Sciatic nerve (tissue), 2 donors: ENCODE measurements at regions not wholly inside any gene's neighbourhood (a gene's known extent, or its start where the extent isn't known, plus 50 kb on each side); places are given as distances from the start of the nearest gene placed in this dataset.
"Not testable (repeated sequence)": the region's sequence is repeated elsewhere in the genome, so short reads cannot be mapped to it uniquely, and the experiment has no call there.

Source experiments
- ATAC-seq: fragments of 200-7000 bp; cut with Tn5 transposase; one replicate; pipeline ENCODE4 v1.9.1; 2020; ENCODE audit warnings: mild to moderate bottlenecking, moderate library complexity
- DNase-seq: peaks from one replicate; pipeline ENCODE4 v3.0.0-alpha.2; 2020; ENCODE audit warnings: low spot score
- intact Hi-C: fragments of 100-400 bp; cut with DNase I; formaldehyde crosslinking; loops from one replicate; pipeline ENCODE4 v1.14.2; 2022
- donor health status: DM: no; HTN: no; CAD: no.
- donor health status: DM: no; HTN: no; CAD: no.

DNA sequence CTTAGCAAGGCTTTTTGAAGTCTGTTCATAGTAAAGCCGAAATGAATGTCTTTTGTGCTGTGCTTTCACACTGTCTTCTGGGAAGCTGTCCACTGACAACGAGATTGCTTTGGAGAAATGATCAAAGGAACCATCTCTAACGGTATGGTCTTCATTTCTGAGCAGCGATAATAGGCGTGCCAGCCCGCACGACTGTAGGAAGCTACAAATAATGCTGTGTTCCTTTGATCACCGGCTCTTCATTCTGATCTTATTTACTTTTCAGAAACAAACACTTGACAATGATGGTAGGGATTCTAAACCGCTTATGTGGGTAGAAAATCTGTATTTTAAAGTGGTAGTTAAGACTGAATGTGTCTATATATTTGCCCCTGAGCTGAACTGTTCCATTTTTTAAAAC lies 306.6 kb upstream of the EXOC2 start:
- DNase-seq = no peak
- intact Hi-C loops = no loop called here
- no peak for ATAC-seq

DNA sequence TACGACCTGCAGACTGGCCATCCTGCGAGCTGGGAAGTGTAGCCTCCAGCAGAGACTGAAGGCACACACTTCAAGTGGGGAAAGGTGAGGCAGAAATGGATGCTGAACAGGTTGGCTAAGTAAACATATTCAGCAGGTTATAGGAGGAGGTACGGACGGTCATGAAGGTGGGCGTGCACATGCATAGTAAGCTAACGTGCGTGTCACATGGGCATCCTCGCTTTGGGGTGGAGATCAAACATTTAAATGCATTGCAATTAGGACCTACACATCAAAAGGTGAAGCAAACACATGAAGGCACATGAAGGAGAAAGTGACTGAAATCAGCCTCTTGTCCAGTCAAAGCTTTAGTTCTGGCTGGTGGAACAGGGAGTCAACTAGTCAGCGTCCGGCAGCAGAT lies 305.6 kb upstream of the EXOC2 start:
- intact Hi-C loops = no loop called here
- ATAC-seq = no peak
- no peak for DNase-seq

DNA sequence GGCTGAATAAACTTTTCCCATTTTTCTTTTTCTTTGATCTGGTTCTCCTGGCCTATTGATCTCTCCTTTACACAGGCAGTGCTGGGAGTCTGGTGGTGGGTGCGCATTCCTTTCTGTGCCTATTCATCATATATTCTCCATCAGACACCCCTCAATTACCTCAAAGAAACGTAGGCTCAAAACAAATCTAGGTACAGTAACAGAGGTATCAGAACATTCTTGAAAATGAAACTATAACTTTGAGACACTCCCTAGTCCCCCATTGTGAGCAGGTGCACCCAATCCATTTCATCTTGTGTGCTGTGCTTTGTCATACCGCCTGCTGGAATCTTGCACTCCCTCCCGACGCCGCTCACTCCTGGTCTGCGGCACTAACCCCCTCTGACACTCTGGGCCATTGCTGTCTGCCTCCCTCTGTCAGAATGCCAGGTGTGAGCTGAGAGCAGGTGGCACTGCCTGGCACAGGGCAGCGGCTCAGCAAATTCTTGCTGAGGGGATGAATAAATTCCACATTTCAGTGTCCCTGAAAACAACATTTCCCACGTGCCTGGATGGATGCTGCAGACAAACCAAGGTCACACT lies 303.4 kb upstream of the EXOC2 start:
- ATAC-seq (no peak), DNase-seq (no peak)
- intact Hi-C loops = no loop called here

DNA sequence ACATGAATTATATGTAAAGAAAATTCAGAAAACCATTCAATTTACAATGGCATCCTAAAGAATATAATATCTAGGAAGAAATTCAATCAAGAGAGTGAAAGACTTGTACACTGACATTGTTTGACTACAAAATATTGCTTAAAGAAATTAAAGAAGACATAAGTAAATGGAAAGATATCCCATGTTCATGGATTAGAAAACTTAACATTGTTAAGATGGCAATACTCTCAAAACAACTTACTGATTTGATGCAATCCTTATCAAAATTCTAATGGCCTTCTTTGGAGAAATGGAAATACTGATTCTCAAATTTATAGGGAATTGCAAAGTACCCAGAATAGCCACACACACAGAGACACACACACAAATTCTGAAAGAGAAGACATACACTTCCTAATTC lies 298.3 kb upstream of the EXOC2 start:
- no peak for DNase-seq
- ATAC-seq = no peak
- intact Hi-C loops = no loop called here

DNA sequence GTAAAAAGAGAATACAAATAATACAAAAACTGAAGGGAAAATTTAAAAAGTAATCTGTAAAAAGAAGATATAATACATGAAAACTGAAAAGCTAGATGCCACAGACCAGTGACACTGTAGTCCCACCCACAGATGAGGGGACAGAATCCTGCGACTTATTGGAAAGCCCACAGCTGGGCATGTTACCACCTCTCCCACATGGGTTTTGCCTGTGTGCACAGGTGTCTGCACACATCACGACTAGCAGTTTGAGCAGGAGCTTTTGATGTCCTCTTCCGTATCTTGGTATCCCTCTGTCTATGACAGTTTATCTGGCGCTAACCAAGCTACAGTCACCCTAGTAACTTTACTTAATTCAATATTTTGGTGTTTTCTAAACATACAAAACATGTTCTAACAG lies 291.1 kb upstream of the EXOC2 start:
- intact Hi-C loops = no loop called here
- ATAC-seq (no peak), DNase-seq (no peak)

DNA sequence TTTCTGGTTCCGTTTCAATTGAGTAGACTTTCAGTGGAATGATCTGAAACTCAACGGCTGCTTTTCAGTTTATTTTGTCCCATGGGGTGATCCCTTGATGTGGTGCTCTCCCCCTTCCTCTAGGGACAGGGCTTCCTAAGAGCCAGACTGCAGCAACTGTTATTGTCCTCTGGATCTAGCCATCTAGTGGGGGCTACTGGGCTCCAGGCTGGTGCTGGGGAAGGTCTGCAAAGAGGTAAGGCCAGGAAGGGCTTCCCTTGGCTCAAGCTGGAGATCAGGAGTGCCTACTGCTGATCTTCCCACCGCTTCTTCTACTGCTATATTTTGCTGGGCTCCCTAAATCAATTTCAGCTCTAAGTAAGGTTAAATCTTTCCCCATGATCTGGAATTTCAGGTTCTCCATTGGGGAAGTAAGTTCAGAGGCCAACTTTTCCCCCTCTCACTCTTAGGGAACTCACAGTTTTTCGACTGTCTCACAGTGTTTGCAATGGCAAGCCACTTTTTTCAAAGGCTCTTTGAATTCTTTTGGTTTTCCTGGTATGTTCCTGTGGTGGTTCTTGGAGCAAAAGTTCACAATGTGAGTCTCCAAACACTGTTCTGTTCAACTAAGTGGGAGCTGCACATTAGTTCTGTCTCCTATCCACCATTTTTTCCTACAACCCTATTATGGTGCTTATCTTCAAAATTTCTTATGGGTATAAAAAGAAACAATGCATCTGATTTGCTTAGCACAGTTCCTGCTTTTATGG lies 286.2 kb upstream of the EXOC2 start:
- intact Hi-C loops = no loop called here
- ATAC-seq (no peak), DNase-seq (no peak)

DNA sequence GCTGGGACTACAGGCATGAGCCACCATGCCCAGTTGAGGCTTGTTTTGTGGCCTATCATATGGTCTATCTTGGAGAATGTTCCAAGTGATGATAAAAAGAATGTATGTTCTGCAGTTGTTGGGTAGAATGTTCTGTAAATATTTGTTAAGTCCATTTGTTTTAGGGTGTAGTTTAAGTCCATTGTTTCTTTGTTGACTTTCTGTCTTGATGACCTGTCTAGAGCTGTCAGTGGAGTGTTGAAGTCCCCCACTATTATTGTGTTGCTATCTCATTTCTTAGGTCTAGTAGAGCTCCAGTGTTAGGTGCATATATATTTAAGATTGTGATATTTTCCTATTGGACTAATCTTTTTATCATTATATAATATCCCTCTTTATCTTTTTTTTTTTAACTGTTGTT lies 284.3 kb upstream of the EXOC2 start:
- DNase-seq, ATAC-seq, intact Hi-C loops: not testable (repeated sequence)

DNA sequence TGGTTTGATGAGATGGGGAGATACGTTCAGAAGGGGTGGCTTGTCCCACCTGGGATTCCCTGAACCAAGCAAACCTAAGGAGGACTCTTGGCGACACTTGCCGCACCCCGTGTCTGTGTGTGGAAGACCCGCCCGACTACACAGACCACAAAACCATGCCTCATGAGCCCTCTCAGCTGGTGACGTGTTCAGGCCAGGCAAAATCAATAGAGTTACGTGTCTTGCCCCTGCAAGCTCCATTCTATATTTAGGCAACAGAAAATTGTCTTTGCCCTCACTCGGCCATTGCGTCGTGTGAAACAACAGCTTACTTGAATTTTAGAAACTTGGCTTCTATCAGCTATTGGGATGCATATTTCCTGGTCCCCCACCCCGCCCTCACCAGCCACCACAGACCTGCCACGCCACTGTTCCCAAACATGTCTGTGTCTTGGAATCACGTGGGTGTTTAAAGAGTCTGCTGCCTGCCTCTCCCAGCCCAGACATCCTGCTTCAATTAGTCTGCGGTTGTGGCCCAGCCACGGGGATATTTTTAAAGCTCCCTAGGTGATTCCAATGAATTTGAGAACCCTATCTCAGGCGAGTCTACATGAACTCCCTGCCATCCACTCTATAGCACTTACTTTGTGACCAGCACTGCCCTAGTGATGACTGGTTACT lies 279.2 kb upstream of the EXOC2 start:
- DNase-seq (no peak), ATAC-seq (no peak)
- intact Hi-C loops = no loop called here

DNA sequence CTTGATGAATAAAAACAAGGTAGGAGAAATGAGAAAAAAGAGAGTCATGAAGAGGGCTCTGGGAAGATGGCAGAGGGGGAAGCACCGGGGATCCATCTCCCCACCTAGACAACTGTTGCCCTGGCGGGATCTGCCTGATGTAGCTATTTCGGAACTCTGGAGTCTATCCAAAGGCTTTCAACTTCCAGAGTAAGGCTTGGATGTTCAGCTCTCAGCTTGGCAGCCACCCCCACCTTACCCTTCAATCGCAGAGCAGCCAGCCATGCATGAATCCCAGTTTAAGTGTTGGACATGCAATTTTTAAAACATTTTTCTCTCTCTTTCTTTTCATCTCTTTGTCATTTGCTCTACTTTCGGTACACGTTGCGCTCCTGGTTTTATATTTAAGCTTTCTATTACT lies 275.9 kb upstream of the EXOC2 start:
- intact Hi-C loops = no loop called here
- no peak for ATAC-seq

DNA sequence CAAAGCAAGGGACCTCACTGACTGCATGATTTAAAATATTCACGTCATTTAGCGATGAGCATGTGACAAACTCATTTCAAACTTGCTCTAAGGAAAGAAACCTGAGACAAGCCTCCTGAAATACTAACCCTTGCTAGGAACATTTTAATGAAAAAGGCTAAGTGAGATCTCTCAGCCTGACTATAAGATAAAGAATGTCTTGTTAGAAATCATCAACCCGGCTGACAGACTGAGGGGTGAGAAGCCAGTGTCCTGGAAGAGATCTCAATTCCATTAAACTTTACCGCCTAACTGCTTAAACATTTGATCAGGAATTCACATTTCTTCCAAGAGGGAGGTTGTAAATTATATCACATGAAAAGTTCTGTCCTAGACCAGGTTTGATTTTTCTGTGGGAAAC lies 274.8 kb upstream of the EXOC2 start:
- ATAC-seq = no peak
- DNase-seq = no peak
- intact Hi-C loops = no loop called here

More for the DNA sequence above, 275.9 kb upstream of the EXOC2 start:
- no peak for DNase-seq

DNA sequence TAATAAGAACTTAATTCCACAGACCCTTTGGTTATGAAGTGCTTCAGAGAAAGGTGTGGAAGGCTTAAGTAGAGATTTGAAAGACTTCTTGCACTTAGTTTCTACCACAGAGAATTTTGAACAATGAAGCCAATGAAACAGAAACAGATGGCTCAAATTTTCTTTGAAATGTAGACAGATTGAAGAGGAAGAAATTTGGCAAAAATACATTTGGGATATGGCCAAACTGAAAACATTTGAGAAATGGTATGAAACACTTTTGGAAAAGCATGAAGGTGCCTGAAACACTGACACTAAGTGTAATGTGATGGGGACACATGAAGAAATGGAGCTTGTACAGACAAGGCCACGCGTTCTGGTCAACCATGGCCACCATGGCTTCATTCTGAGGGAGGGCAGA lies 272.4 kb upstream of the EXOC2 start:
- intact Hi-C loops = no loop called here
- ATAC-seq (no peak), DNase-seq (no peak)

DNA sequence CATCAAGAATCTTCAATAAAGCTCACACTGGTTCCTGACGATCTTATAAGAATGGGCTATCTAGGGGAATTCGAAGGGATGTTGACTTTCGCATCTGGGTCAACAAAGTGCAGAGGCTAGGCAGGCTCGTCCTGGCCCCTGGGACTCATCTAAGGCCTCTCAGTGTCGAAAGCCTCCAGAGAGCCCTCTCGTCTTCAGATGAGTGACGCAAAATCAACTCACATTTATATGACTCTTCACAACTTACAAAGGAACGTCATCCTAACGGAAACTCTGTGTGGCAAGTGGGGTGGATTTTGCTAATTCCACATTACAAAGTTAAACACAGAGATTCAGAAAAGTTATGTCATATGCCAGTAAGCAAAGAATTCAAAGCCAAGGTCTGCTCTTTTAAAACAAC lies 270.5 kb upstream of the EXOC2 start:
- DNase-seq = no peak
- intact Hi-C loops = no loop called here
- no peak for ATAC-seq

DNA sequence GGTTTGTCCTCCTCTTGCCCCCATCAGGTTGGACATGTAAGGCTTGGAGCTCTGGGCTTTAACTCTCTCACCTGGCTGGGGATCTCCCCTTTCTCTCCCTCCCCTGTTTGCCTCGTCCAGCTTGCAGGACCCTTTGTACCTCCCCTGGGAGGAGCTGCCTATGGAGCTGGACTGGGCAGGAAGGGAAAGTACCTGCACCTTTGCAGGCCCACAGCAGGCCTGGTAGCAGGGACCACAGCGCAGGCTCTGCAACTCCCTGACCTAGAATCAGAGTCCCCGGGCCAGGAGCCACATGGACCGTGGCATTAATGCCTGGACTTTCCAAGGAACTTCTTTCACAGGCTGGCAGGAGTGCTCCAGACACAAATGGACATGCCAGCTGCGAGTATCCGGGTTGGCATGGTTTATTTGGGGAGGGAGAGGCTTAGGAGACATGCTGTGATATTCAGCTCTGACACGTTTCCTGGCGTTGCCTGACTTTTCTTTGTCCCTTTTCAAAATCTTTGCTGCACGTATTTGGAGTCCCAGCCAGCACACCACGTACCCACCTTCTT lies 268.5 kb upstream of the EXOC2 start:
- no peak for ATAC-seq
- intact Hi-C loops = no loop called here
- no peak for DNase-seq

DNA sequence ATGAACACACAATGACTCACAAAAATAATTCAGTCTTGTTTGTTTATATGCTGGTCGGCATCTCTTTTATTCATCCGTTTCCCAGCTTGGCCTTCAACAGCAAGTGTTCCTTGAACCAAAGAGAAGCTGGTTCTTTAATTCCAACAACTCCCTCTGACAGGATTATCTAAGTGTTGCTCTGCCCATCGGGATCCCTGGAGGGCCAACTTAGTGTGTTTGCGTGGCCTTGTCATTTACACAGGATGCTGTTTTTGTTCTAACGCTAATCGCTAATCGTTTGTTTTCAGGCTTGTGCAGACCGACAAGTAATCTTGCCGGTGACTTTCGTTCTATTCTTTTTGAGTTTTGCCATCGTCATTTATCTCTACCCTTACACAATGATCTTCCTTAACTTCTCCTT lies 267.4 kb upstream of the EXOC2 start:
- ATAC-seq (no peak), DNase-seq (no peak)
- intact Hi-C loops = no loop called here

DNA sequence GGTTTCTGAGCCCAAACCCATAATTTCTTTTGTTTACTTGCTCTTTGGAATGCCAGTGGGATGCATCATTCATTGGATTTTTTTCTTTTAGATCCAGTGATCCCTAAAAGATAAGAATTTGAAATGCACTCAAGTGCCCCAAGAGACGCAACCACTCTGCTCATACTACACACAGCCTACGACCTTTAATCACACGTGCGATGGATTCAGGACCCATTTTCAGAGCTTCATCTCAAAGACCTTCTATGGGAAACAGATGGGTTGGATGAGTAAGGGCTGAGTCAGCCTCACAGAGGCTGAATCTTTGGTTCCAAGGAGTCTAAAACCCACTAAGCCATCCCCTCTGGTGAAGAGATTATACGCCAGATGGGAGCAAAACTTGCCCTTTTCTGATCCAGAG lies 265.5 kb upstream of the EXOC2 start:
- DNase-seq (no peak), ATAC-seq (no peak)
- intact Hi-C loops = no loop called here

DNA sequence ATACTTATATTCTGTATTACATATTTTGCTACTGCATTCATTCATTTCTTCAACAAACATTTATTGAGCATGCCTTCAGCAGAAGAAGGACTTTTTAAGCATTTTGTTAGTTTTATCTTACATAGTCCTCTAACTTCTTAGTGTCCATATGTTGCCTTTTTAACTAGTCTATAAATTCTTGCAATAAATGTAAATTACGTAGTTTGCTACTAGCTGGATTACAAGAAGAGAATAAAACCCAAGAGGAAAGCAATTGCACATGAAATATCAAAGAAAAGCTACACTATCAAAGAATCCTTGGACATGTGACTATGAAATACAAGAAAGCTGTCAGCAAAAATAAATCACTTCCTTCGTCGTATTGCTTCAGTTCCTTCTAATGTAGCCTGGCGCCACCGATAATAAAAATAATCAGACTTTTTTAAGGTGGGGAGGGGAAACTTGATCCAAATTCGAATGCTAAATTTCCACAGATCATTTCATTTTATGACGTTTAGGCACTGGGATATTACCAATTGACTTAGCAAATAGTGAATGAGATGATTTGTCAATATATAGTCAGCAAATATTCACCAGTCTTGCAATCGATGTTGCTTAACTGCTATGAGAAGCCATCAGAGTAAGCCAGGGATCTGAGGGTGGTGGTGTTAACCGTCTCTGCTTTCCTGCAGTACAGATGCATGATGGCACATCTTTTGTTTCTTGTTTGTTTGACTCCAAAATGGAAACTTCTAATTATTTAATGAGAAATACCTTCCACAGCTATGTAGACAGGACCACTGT lies 258.7 kb upstream of the EXOC2 start:
- intact Hi-C loops = no loop called here

DNA sequence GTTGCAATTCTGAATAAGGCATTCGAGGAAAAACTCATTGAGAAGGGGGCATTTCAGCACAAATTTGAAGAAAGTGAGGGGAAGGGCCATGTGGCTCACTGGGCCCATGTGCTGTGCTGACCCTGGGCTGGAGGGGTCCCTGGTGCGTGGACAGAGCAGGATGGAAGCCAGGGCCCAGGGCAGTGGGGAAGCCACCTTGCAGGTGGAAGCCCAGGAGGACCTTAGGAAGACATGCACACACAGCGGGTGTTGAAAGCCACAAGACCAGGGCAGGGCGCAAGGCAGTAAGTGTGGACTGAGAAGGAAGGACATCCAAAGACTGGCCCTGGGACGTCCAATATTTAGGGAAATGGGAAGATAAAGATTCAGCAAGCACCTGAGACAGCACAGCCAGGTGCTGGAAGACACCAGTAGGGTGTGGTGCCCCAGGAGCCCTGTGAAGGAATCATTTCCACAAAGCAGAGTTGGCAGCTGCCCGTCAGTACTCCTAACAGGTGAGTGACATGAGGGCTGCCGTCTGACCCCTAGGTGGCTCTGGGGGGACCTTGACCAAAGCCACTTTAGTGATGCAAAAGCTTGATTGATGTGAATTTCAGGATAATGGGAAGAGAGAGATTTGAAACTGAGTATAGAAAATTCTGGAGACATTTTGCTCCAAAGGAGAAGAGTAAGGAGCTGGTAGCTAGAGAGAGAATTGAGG lies 254.4 kb upstream of the EXOC2 start:
- no peak for ATAC-seq
- no peak for DNase-seq
- intact Hi-C loops = no loop called here

More for the DNA sequence above, 258.7 kb upstream of the EXOC2 start:
- DNase-seq = no peak
- no peak for ATAC-seq

DNA sequence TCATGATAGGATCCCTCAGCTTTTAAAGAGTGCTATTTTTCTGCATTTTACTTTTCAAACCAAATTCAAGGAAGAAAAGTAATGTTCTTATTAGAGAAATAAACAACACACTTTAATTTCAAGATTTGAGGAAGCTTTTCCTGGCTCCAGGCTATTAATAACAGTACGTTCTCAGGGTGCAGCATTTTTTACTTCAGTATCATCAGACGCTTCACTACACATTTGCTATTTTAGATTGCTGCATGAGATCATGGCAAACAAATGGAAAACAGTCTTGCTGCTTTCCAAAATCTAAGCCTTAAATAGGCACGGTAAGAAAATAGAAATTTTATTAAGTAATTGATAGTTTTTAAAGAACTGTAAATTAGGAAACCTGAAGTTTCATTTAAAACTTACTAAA lies 253.6 kb upstream of the EXOC2 start:
- DNase-seq (no peak), ATAC-seq (no peak)
- intact Hi-C loops = no loop called here
